Liver (tissue), 8 donors: ENCODE measurements at regions not wholly inside any gene's neighbourhood (a gene's known extent, or its start where the extent isn't known, plus 50 kb on each side); places are given as distances from the start of the nearest gene placed in this dataset.

ENCODE experiments used
- DNase-seq: peaks from one replicate; pipeline ENCODE4 v3.0.0-alpha.2; 2017; ENCODE audit warnings: low spot score
- H3K27ac ChIP-seq, 2 donors: one replicate each; pipeline ENCODE4 v1.7.0; 2013; ENCODE audit warnings: inconsistent platforms in 2 of 2, low read length in 2 of 2, control low read depth in 1 of 2, low read depth in 1 of 2, mild to moderate bottlenecking in 1 of 2
- H3K27me3 ChIP-seq, 4 donors: one replicate each; pipeline versions ENCODE4 v1.6.1 to v1.7.0; 2013; ENCODE audit warnings: low read length in 3 of 4, inconsistent platforms in 1 of 4, mild to moderate bottlenecking in 1 of 4, moderate library complexity in 1 of 4; ENCODE audit not compliant: control insufficient read depth in 4 of 4, insufficient read depth in 4 of 4
- H3K36me3 ChIP-seq, 4 donors: one replicate each; pipeline versions ENCODE4 v1.6.1 to v1.7.0; 2013; ENCODE audit warnings: low read length in 3 of 4, mild to moderate bottlenecking in 3 of 4, low read depth in 1 of 4, moderate library complexity in 1 of 4; ENCODE audit not compliant: control insufficient read depth in 4 of 4, insufficient read depth in 3 of 4
- H3K4me1 ChIP-seq, 4 donors: one replicate each; pipeline versions ENCODE4 v1.6.1 to v1.7.0; 2013; ENCODE audit warnings: low read length in 3 of 4, mild to moderate bottlenecking in 3 of 4, moderate library complexity in 1 of 4; ENCODE audit not compliant: control insufficient read depth in 4 of 4, insufficient read depth in 4 of 4
- H3K4me3 ChIP-seq, 3 donors: one replicate each; pipeline versions ENCODE4 v1.6.1 to v1.7.0; 2013; ENCODE audit warnings: low read length in 3 of 3, control low read depth in 1 of 3, low read depth in 1 of 3, mild to moderate bottlenecking in 1 of 3
- H3K9ac ChIP-seq, 2 donors: one replicate each; pipeline ENCODE4 v1.7.0; 2013; ENCODE audit warnings: low read length in 2 of 2, mild to moderate bottlenecking in 2 of 2, moderate library complexity in 2 of 2, control low read depth in 1 of 2, low read depth in 1 of 2
- H3K9me3 ChIP-seq, 4 donors: one replicate each; pipeline versions ENCODE4 v1.6.1 to v1.7.0; 2013; ENCODE audit warnings: low read length in 3 of 4; ENCODE audit not compliant: control insufficient read depth in 4 of 4
- ATF3 ChIP-seq: IDR thresholded peaks from 2 replicates; pipeline ENCODE4 v1.6.1; 2016; ENCODE audit warnings: antibody characterized with exemption
- CTCF ChIP-seq: fragments of 150-350 bp; IDR thresholded peaks from 2 replicates; pipeline ENCODE4 v1.5.1; 2017; ENCODE audit warnings: improper control_type of control experiment, low read depth, low read length; ENCODE audit not compliant: missing input control
- EGR1 ChIP-seq, 2 donors: IDR thresholded peaks; 2 replicates each; pipeline ENCODE4 v1.6.1; 2016 to 2018; ENCODE audit warnings: antibody characterized with exemption in 2 of 2, low read depth in 2 of 2
- FOXA1 ChIP-seq: IDR thresholded peaks from 2 replicates; pipeline ENCODE4 v1.6.1; 2016; ENCODE audit warnings: antibody characterized with exemption
- GABPA ChIP-seq, 2 donors: IDR thresholded peaks in 1 of 2; conservative IDR thresholded peaks in 1 of 2; 2 replicates each; pipeline ENCODE4 v1.6.1; 2016; ENCODE audit warnings: antibody characterized with exemption in 2 of 2, mild to moderate bottlenecking in 1 of 2, moderate library complexity in 1 of 2
- HNF4A ChIP-seq, 2 donors: conservative IDR thresholded peaks; 2 replicates each; pipeline ENCODE4 v1.6.1; 2016; ENCODE audit warnings: antibody characterized with exemption in 2 of 2, mild to moderate bottlenecking in 2 of 2
- HNF4G ChIP-seq: IDR thresholded peaks from 2 replicates; pipeline ENCODE4 v1.6.1; 2016; ENCODE audit warnings: antibody characterized with exemption
- MAX ChIP-seq: IDR thresholded peaks from 2 replicates; pipeline ENCODE4 v1.6.1; 2016; ENCODE audit warnings: antibody characterized with exemption
- NR2F2 ChIP-seq: IDR thresholded peaks from 2 replicates; pipeline ENCODE4 v1.6.1; 2016; ENCODE audit warnings: antibody characterized with exemption
- RAD21 ChIP-seq, 2 donors: IDR thresholded peaks; 2 replicates each; pipeline ENCODE4 v1.6.1; 2016; ENCODE audit warnings: antibody characterized with exemption in 2 of 2, mild to moderate bottlenecking in 2 of 2
- RXRA ChIP-seq, 2 donors: IDR thresholded peaks; 2 replicates each; pipeline ENCODE4 v1.6.1; 2017 to 2018; ENCODE audit warnings: antibody characterized with exemption in 2 of 2, mild to moderate bottlenecking in 1 of 2
- SP1 ChIP-seq: IDR thresholded peaks from 2 replicates; pipeline ENCODE4 v1.6.1; 2018; ENCODE audit warnings: antibody characterized with exemption, mild to moderate bottlenecking
- YY1 ChIP-seq: IDR thresholded peaks from 2 replicates; pipeline ENCODE4 v1.6.1; 2016; ENCODE audit warnings: antibody characterized with exemption, mild to moderate bottlenecking
- ZBTB33 ChIP-seq: IDR thresholded peaks from 2 replicates; pipeline ENCODE4 v1.6.1; 2016; ENCODE audit warnings: antibody characterized with exemption
- WGBS: extraction: QIAGEN DNeasy Blood & Tissue Kit; methylation state at CpG from one replicate; pipeline ENCODE4 v1.1.7; 2013; 5-methylcytosine and 5-hydroxymethylcytosine counted together
- donor health status: healthy.
- donor health status: healthy.
- donor health status: healthy.
- donor health status: healthy.
- donor health status: healthy.

GRCh38 chr9:135290566-135290965 lies 189.0 kb upstream of the PPP1R26 start:
- no peak overlapping the region for H3K27ac ChIP-seq
- H3K4me3 ChIP-seq = no peak overlapping the region
- H3K4me1 ChIP-seq = no peaks in the 10 kb centered on the region
- no peak overlapping the region for H3K9ac ChIP-seq
- no peak for DNase-seq
- 68% methylated on average over 9 of the region's 9 CpGs for WGBS
- H3K9me3 ChIP-seq = no peaks in the 10 kb centered on the region
- TF ChIP-seq RXRA (IDR thresholded peaks at IDR 0.05) = no peak
- no peak for TF ChIP-seq ZBTB33
- no peak for TF ChIP-seq FOXA1
- TF ChIP-seq RAD21 (IDR thresholded peaks at IDR 0.05) = no peak
- TF ChIP-seq ATF3 = no peak
- no peak for TF ChIP-seq EGR1 (IDR thresholded peaks at IDR 0.05; ENCODE audit: low read depth in 2 of 2)
- TF ChIP-seq HNF4A (conservative IDR thresholded peaks at IDR 0.05) = no peak
- H3K36me3 ChIP-seq = no peaks in the 10 kb centered on the region
- peaks cover 0 to 2% (median 0%) of the 10 kb centered on the region in 4 donors for H3K27me3 ChIP-seq

GRCh38 chr9:135291165-135291564 lies 188.4 kb upstream of the PPP1R26 start:
- H3K9me3 ChIP-seq = no peaks in the 10 kb centered on the region
- no peaks in the 10 kb centered on the region for H3K4me1 ChIP-seq
- H3K9ac ChIP-seq = no peak overlapping the region
- WGBS = 51% methylated on average over 17 of the region's 17 CpGs
- no peak for DNase-seq
- H3K27ac ChIP-seq = no peak overlapping the region
- no peak for TF ChIP-seq FOXA1
- TF ChIP-seq ZBTB33 = no peak
- no peak for TF ChIP-seq MAX
- no peak for TF ChIP-seq YY1
- no peak for TF ChIP-seq EGR1 (IDR thresholded peaks at IDR 0.05; ENCODE audit: low read depth in 2 of 2)
- TF ChIP-seq HNF4G = no peak
- no peak for TF ChIP-seq SP1
- no peak for TF ChIP-seq ATF3
- no peak for TF ChIP-seq HNF4A (conservative IDR thresholded peaks at IDR 0.05)
- TF ChIP-seq RXRA (IDR thresholded peaks at IDR 0.05) = no peak
- no peaks in the 10 kb centered on the region for H3K36me3 ChIP-seq
- H3K4me3 ChIP-seq = no peak overlapping the region
- H3K27me3 ChIP-seq = peaks cover 0 to 2% (median 0%) of the 10 kb centered on the region in 4 donors

- WGBS = 88% methylated on average over 11 of the region's 11 CpGs
- no peak for DNase-seq
- Histone ChIP-seq H3K27me3 (peaks cover 0 to 2% (median 0%) of the 10 kb centered on the region in 4 donors), H3K9me3 (no peaks in the 10 kb centered on the region), H3K27ac (no peak overlapping the region), H3K4me3 (no peak overlapping the region), H3K9ac (no peak overlapping the region), H3K36me3 (no peaks in the 10 kb centered on the region), H3K4me1 (no peaks in the 10 kb centered on the region)
- TF ChIP-seq RXRA (IDR thresholded peaks at IDR 0.05) (no peak), NR2F2 (no peak), HNF4A (conservative IDR thresholded peaks at IDR 0.05) (no peak), GABPA (IDR thresholded peaks at IDR 0.05 in 1 of 2, conservative IDR thresholded peaks at IDR 0.05 in 1 of 2) (no peak), EGR1 (IDR thresholded peaks at IDR 0.05; ENCODE audit: low read depth in 2 of 2) (no peak), CTCF (no peak), MAX (no peak)
These were observed 184.7 kb upstream of the PPP1R26 start for GRCh38 chr9:135294836-135295235.
